ENCODE measurements at regions not wholly inside any gene's neighbourhood (a gene's known extent, or its start where the extent isn't known, plus 50 kb on each side); places are given as distances from the start of the nearest gene placed in this dataset.

- Histone ChIP-seq H3K9me3 (no peaks in the 10 kb centered on the region), H3K4me1 (no peaks in the 10 kb centered on the region), H3K4me3 (no peak overlapping the region), H3K27me3 (no peaks in the 10 kb centered on the region), H3K36me3 (no peaks in the 10 kb centered on the region), H3K27ac (no peak overlapping the region)
- TF ChIP-seq POLR2A (IDR thresholded peaks at IDR 0.05) = no peak
- no peak for TF ChIP-seq CTCF (IDR thresholded peaks at IDR 0.05)
- ATAC-seq (no peak), DNase-seq (no peak)
- intact Hi-C loops (cut with DNase I) = no loop called here
- 57% methylated on average over 2 of the region's 2 CpGs for WGBS (ENCODE audit: insufficient coverage, low coverage, low lambda C conversion rate, missing lambda C conversion rate)
Observed at GRCh38 chr7:18317941-18318340, 177.6 kb upstream of the HDAC9 start.

GRCh38 chr7:18320422-18320821, 175.1 kb upstream of the HDAC9 start:
- TF ChIP-seq POLR2A (IDR thresholded peaks at IDR 0.05) (no peak), CTCF (IDR thresholded peaks at IDR 0.05) (no peak)
- Histone ChIP-seq H3K9me3 (no peaks in the 10 kb centered on the region), H3K36me3 (no peaks in the 10 kb centered on the region), H3K27me3 (no peaks in the 10 kb centered on the region), H3K4me3 (no peak overlapping the region), H3K27ac (no peak overlapping the region), H3K4me1 (no peaks in the 10 kb centered on the region)
- ATAC-seq (no peak), DNase-seq (no peak)
- intact Hi-C loops (cut with DNase I) = no loop called here
- WGBS (ENCODE audit: insufficient coverage, low coverage, low lambda C conversion rate, missing lambda C conversion rate) = 66% methylated on average over 4 of the region's 4 CpGs

GRCh38 chr7:18320971-18321567, 174.5 kb upstream of the HDAC9 start:
- TF ChIP-seq CTCF (IDR thresholded peaks at IDR 0.05) (peak; percentile 43 to 55 (median 51)), POLR2A (IDR thresholded peaks at IDR 0.05) (no peak)
- no peak for DNase-seq
- H3K36me3 ChIP-seq = no peaks in the 10 kb centered on the region
- 63% methylated on average over 2 of the region's 2 CpGs for WGBS (ENCODE audit: insufficient coverage, low coverage, low lambda C conversion rate, missing lambda C conversion rate)
- no peaks in the 10 kb centered on the region for H3K9me3 ChIP-seq
- peak; percentile 46 to 60 (median 53) for ATAC-seq
- intact Hi-C loops (cut with DNase I) = no loop called here
- H3K4me3 ChIP-seq = no peak overlapping the region
- H3K27ac ChIP-seq = no peak overlapping the region
- no peaks in the 10 kb centered on the region for H3K27me3 ChIP-seq
- H3K4me1 ChIP-seq = no peaks in the 10 kb centered on the region

- Histone ChIP-seq H3K27me3 (no peaks in the 10 kb centered on the region), H3K27ac (no peak overlapping the region), H3K9me3 (no peaks in the 10 kb centered on the region), H3K36me3 (no peaks in the 10 kb centered on the region), H3K4me1 (no peaks in the 10 kb centered on the region), H3K4me3 (no peak overlapping the region)
- no peak for ATAC-seq
- TF ChIP-seq CTCF (IDR thresholded peaks at IDR 0.05) (no peak), POLR2A (IDR thresholded peaks at IDR 0.05) (no peak)
- DNase-seq = no peak
- intact Hi-C loops (cut with DNase I) = no loop called here
Observed at GRCh38 chr7:18330548-18330947, 165.0 kb upstream of the HDAC9 start.

- Histone ChIP-seq H3K27me3 (no peaks in the 10 kb centered on the region), H3K27ac (no peak overlapping the region), H3K4me1 (no peaks in the 10 kb centered on the region), H3K4me3 (no peak overlapping the region), H3K9me3 (no peaks in the 10 kb centered on the region), H3K36me3 (no peaks in the 10 kb centered on the region)
- intact Hi-C loops (cut with DNase I) = no loop called here
- no peak for DNase-seq
- TF ChIP-seq POLR2A (IDR thresholded peaks at IDR 0.05) (no peak), CTCF (IDR thresholded peaks at IDR 0.05) (no peak)
- ATAC-seq = no peak
- WGBS (ENCODE audit: insufficient coverage, low coverage, low lambda C conversion rate, missing lambda C conversion rate) = 47% methylated on average over 2 of the region's 2 CpGs
Observed at GRCh38 chr7:18336626-18337025, 158.9 kb upstream of the HDAC9 start.

All from right lobe of liver (tissue), 6 donors.